ENCODE measurements at regions not wholly inside any gene's neighbourhood (a gene's known extent, or its start where the extent isn't known, plus 50 kb on each side); places are given as distances from the start of the nearest gene placed in this dataset.

DNA sequence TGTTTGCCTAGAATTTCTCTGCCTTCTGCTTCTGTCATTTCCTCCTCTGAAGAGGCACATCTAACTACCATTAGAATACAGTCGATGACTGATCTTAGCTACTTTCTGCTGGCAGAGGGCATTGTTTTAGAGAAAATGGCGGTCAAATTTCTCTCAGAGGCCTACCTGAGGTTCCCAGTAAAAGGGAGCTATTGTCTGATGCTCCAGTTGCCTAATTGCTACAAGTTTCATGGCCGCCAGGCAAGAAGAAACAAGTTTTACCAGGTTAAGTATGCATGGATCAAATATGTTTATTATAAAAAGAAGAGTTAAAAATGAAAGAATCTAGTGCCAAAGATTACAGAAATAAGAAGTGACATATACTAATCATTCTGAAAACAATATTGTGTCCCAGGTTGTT lies 416.6 kb downstream of the DSC3 start:
- no peak for TF ChIP-seq EZH2phosphoT487 (IDR thresholded peaks at IDR 0.05; ENCODE audit: borderline replicate concordance)
- TF ChIP-seq, protein P1, sequence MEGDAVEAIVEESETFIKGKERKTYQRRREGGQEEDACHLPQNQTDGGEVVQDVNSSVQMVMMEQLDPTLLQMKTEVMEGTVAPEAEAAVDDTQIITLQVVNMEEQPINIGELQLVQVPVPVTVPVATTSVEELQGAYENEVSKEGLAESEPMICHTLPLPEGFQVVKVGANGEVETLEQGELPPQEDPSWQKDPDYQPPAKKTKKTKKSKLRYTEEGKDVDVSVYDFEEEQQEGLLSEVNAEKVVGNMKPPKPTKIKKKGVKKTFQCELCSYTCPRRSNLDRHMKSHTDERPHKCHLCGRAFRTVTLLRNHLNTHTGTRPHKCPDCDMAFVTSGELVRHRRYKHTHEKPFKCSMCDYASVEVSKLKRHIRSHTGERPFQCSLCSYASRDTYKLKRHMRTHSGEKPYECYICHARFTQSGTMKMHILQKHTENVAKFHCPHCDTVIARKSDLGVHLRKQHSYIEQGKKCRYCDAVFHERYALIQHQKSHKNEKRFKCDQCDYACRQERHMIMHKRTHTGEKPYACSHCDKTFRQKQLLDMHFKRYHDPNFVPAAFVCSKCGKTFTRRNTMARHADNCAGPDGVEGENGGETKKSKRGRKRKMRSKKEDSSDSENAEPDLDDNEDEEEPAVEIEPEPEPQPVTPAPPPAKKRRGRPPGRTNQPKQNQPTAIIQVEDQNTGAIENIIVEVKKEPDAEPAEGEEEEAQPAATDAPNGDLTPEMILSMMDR (conservative IDR thresholded peaks at IDR 0.05; ENCODE audit: low read length): no peak
- Histone ChIP-seq H3K79me2 (ENCODE audit: insufficient read depth, low read length) (no peaks in the 10 kb centered on the region), H3K9me3 (ENCODE audit: insufficient read depth, low read depth, low read length) (no peaks in the 10 kb centered on the region), H3K9me2 (replicated peaks; ENCODE audit: low read depth, low read length) (no peaks in the 10 kb centered on the region), H4K20me1 (ENCODE audit: insufficient read depth, low read length, poor library complexity, severe bottlenecking) (no peaks in the 10 kb centered on the region), H3F3A (ENCODE audit: low read depth) (no peaks in the 10 kb centered on the region), H3K4me1 (ENCODE audit: insufficient read depth, low read length, poor library complexity, severe bottlenecking) (no peaks in the 10 kb centered on the region), H3K4me3 (ENCODE audit: low read length, poor library complexity, severe bottlenecking) (no peak overlapping the region), H3K27me3 (ENCODE audit: insufficient read depth, low read length, poor library complexity, severe bottlenecking) (no peaks in the 10 kb centered on the region), H3K4me2 (ENCODE audit: low read depth, low read length, poor library complexity, severe bottlenecking) (no peak overlapping the region), H3K36me3 (ENCODE audit: insufficient read depth, low read length) (no peaks in the 10 kb centered on the region), H3K9ac (ENCODE audit: low read depth, low read length, poor library complexity, severe bottlenecking) (no peak overlapping the region), H2AFZ (ENCODE audit: low read length) (no peak overlapping the region)

DNA sequence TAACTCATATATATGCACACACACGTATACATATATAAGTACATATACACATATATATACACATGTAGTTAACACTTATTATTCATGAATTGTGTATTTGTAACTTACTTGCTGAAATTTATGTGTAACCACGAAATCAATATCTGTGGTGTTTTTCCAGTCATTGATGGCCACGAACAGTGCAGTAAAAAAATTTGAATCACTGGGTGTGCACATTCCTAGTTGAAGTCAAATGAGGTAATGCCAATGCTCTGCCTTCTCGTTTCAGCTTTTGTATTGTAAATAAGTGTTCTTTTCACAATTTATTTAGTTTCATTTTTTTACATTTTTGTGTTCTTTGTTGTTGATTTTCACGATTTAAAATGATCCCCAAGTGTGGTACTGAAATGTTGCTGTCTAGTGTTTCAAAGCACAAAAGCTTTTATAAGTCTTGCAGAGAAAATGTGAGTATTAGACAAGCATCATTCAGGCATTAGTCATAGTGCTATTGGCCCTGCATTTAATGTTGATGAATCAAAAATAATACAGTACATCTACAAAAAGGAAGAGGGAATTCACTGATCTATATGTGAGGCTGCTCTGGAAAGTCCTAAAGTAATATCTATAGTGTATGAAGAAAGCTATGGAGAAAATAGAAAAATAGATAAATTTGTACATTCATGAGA lies 419.0 kb downstream of the DSC3 start:
- H4K20me1 ChIP-seq (ENCODE audit: insufficient read depth, low read length, poor library complexity, severe bottlenecking): no peaks in the 10 kb centered on the region

DNA sequence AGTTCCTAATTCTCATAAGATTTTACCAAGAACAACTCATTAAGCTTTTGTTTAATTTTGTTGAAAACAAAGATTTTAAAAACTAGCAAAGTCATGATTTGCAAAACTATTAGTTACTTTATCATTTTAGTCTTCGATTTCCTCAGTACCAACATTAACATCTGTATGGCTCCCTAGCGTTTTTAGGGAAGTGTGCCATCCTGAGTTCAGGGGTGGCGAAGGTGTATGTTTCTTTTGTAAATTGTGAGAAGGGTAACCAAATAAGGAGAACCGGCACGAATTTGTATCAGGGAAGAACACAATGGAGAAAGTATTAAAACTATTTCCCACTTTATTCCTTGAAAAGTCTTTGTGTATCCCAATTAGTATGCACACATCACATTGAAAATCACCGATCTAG lies 419.9 kb downstream of the DSC3 start:
- Histone ChIP-seq H4K20me1 (ENCODE audit: insufficient read depth, low read length, poor library complexity, severe bottlenecking) (no peaks in the 10 kb centered on the region), H3F3A (ENCODE audit: low read depth) (no peaks in the 10 kb centered on the region), H3K9ac (ENCODE audit: low read depth, low read length, poor library complexity, severe bottlenecking) (no peak overlapping the region), H2AFZ (ENCODE audit: low read length) (no peak overlapping the region), H3K36me3 (ENCODE audit: insufficient read depth, low read length) (no peaks in the 10 kb centered on the region), H3K9me2 (replicated peaks; ENCODE audit: low read depth, low read length) (no peaks in the 10 kb centered on the region), H3K4me2 (ENCODE audit: low read depth, low read length, poor library complexity, severe bottlenecking) (no peak overlapping the region), H3K9me3 (ENCODE audit: insufficient read depth, low read depth, low read length) (no peaks in the 10 kb centered on the region), H3K79me2 (ENCODE audit: insufficient read depth, low read length) (no peaks in the 10 kb centered on the region), H3K4me3 (ENCODE audit: low read length, poor library complexity, severe bottlenecking) (no peak overlapping the region), H3K4me1 (ENCODE audit: insufficient read depth, low read length, poor library complexity, severe bottlenecking) (no peaks in the 10 kb centered on the region), H3K27me3 (ENCODE audit: insufficient read depth, low read length, poor library complexity, severe bottlenecking) (no peaks in the 10 kb centered on the region)
- TF ChIP-seq EZH2phosphoT487 (IDR thresholded peaks at IDR 0.05; ENCODE audit: borderline replicate concordance): no peak
- TF ChIP-seq, protein P1 (conservative IDR thresholded peaks at IDR 0.05; ENCODE audit: low read length): no peak

More for the DNA sequence above, 419.0 kb downstream of the DSC3 start:
- Histone ChIP-seq H2AFZ (ENCODE audit: low read length) (no peak overlapping the region), H3K36me3 (ENCODE audit: insufficient read depth, low read length) (no peaks in the 10 kb centered on the region), H3K9me3 (ENCODE audit: insufficient read depth, low read depth, low read length) (no peaks in the 10 kb centered on the region), H3K27me3 (ENCODE audit: insufficient read depth, low read length, poor library complexity, severe bottlenecking) (no peaks in the 10 kb centered on the region), H3K9me2 (replicated peaks; ENCODE audit: low read depth, low read length) (no peaks in the 10 kb centered on the region), H3K79me2 (ENCODE audit: insufficient read depth, low read length) (no peaks in the 10 kb centered on the region), H3F3A (ENCODE audit: low read depth) (no peaks in the 10 kb centered on the region), H3K9ac (ENCODE audit: low read depth, low read length, poor library complexity, severe bottlenecking) (no peak overlapping the region), H3K4me1 (ENCODE audit: insufficient read depth, low read length, poor library complexity, severe bottlenecking) (no peaks in the 10 kb centered on the region), H3K4me2 (ENCODE audit: low read depth, low read length, poor library complexity, severe bottlenecking) (no peak overlapping the region), H3K4me3 (ENCODE audit: low read length, poor library complexity, severe bottlenecking) (no peak overlapping the region)
- no peak for TF ChIP-seq EZH2phosphoT487 (IDR thresholded peaks at IDR 0.05; ENCODE audit: borderline replicate concordance)
- TF ChIP-seq, protein P1 (conservative IDR thresholded peaks at IDR 0.05; ENCODE audit: low read length): no peak
